ENCODE measurements at regions not wholly inside any gene's neighbourhood (a gene's known extent, or its start where the extent isn't known, plus 50 kb on each side); places are given as distances from the start of the nearest gene placed in this dataset.

DNA sequence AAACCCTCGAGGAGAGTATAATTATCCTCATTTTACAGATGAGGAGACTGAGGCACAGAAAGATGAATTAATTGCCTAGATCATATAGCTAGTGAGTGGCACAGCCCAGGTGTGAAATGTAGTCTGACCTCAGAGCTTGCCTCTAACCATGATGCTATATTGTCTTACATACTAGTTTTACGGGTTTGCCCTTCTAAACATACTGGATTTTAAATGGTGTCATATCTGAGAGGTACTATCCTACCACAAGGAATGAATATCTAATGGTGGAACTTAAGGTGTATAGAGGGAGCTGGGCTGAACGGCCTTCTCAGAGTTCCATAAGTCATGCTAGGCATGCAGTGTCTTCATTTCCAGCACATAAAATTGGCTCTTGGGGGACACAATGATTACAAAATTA is 77.9 kb upstream of the EDEM3 start:
- no peak for TF ChIP-seq POLR2AphosphoS5 (IDR thresholded peaks at IDR 0.05)
- TF ChIP-seq, protein P1, sequence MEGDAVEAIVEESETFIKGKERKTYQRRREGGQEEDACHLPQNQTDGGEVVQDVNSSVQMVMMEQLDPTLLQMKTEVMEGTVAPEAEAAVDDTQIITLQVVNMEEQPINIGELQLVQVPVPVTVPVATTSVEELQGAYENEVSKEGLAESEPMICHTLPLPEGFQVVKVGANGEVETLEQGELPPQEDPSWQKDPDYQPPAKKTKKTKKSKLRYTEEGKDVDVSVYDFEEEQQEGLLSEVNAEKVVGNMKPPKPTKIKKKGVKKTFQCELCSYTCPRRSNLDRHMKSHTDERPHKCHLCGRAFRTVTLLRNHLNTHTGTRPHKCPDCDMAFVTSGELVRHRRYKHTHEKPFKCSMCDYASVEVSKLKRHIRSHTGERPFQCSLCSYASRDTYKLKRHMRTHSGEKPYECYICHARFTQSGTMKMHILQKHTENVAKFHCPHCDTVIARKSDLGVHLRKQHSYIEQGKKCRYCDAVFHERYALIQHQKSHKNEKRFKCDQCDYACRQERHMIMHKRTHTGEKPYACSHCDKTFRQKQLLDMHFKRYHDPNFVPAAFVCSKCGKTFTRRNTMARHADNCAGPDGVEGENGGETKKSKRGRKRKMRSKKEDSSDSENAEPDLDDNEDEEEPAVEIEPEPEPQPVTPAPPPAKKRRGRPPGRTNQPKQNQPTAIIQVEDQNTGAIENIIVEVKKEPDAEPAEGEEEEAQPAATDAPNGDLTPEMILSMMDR (IDR thresholded peaks at IDR 0.05) = no peak

Data from gastroesophageal sphincter (tissue), 3 donors.